ENCODE measurements at regions not wholly inside any gene's neighbourhood (a gene's known extent, or its start where the extent isn't known, plus 50 kb on each side); places are given as distances from the start of the nearest gene placed in this dataset.

GRCh38 chr14:59057551-59057950 is 130.9 kb upstream of the DAAM1 start:
- TF ChIP-seq ZNF70 (CRISPR knock-in tag; IDR thresholded peaks at IDR 0.05) (no peak), PATZ1 (CRISPR knock-in tag; IDR thresholded peaks at IDR 0.05; ENCODE audit: borderline replicate concordance) (no peak), BACH2 (CRISPR knock-in tag; IDR thresholded peaks at IDR 0.05; ENCODE audit: borderline replicate concordance) (no peak), TCF4 (CRISPR knock-in tag; IDR thresholded peaks at IDR 0.05; ENCODE audit: borderline replicate concordance) (no peak), ARNTL (CRISPR knock-in tag; IDR thresholded peaks at IDR 0.05; ENCODE audit: borderline replicate concordance, low read depth) (no peak), CSRNP3 (CRISPR knock-in tag; IDR thresholded peaks at IDR 0.05) (no peak), OSR1 (CRISPR knock-in tag; IDR thresholded peaks at IDR 0.05) (no peak)
